ENCODE measurements at regions not wholly inside any gene's neighbourhood (a gene's known extent, or its start where the extent isn't known, plus 50 kb on each side); places are given as distances from the start of the nearest gene placed in this dataset.

DNA sequence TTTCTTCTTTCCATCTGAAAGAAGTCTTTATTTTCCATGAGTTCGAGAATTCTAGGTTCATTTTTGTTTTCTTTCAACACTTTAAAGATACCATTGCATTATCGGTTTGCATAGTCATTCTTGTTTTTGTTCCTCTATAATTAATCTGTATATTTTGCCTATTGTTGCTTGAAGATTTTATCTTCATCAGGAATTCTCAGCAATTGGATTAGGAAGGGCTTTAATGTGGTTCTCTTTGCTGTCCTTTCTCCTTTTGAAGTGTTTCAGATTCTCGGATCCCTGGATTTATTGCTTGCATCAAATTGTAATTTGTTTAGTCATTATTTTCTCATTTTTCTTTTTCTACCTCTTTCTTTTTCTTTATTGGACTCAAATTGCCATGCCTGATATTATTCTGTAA is 609.8 kb downstream of the TLR4 start:
- in situ Hi-C loops (cut with MboI; ENCODE audit: low sequenced_read_pairs): no loop called here
- no peak for DNase-seq (ENCODE audit: low spot score in 2 of 2)
- Histone ChIP-seq H3K4me3 (no peak overlapping the region), H3K9me3 (no peaks in the 10 kb centered on the region), H3K36me3 (replicated peaks) (no peaks in the 10 kb centered on the region), H3K4me1 (no peaks in the 10 kb centered on the region), H3K27me3 (ENCODE audit: low read depth) (no peaks in the 10 kb centered on the region)

DNA sequence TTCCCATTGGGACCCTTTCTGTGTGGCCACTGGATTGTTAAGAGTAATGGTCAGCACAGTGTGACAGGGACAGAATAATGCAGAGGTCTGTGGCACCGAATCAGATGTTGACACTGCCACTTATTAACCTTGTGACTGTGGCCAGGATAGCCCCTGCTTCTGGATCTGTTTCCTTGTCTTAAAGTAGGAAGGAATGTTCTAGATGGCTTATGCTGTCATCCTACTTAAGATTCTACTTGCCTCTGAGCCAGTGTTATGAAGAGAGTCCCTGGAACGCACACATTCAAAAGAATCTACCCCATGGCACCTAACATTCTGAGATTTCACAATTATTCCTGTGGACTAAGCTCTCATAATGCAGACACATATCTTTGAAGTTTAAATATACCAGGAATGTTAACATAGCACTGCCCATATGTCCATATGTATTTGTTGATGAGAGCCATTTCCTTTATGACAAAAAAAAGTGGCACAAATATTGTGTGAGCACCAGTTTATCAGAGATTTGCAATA is 612.7 kb downstream of the TLR4 start:
- no peaks in the 10 kb centered on the region for H3K27me3 ChIP-seq (ENCODE audit: low read depth)
- no peaks in the 10 kb centered on the region for H3K4me1 ChIP-seq
- no peak for DNase-seq (ENCODE audit: low spot score in 2 of 2)
- in situ Hi-C loops (cut with MboI; ENCODE audit: low sequenced_read_pairs): no loop called here
- H3K9me3 ChIP-seq: no peaks in the 10 kb centered on the region
- H3K4me3 ChIP-seq: no peak overlapping the region
- no peaks in the 10 kb centered on the region for H3K36me3 ChIP-seq (replicated peaks)

DNA sequence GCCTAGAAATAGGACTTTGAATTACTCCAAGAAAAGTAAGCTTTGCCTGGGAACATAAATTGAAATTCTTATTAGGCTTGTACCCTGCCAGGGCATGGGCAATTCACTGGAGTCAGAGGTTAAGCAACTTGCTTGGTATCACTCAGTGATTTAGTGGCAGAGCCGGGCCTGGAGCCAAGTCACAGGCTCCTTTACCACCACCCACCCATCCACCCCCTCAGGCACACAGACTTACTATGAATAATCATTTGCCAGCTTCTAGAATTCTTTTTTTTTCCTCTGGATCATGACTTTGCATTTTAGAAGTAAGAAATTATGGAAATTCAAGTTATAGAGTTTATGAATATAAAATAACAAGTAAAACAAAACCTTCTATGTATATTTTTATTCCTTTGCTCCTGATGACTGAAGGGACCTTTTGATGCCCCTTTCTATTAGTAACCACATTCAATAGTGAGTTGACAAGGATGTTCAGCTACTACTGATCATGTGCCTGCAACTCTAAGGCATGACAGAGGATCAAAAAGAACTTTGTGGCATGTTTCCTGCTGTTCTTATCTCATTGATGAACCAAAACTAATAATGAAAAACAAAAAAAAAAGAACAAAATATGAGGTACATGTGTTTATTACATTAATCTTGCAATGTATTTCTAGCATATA is 614.7 kb downstream of the TLR4 start:
- Histone ChIP-seq H3K4me3 (no peak overlapping the region), H3K36me3 (replicated peaks) (no peaks in the 10 kb centered on the region), H3K27me3 (ENCODE audit: low read depth) (no peaks in the 10 kb centered on the region), H3K9me3 (no peaks in the 10 kb centered on the region), H3K4me1 (no peaks in the 10 kb centered on the region)
- DNase-seq (ENCODE audit: low spot score in 2 of 2): no peak
- in situ Hi-C loops (cut with MboI; ENCODE audit: low sequenced_read_pairs): no loop called here

DNA sequence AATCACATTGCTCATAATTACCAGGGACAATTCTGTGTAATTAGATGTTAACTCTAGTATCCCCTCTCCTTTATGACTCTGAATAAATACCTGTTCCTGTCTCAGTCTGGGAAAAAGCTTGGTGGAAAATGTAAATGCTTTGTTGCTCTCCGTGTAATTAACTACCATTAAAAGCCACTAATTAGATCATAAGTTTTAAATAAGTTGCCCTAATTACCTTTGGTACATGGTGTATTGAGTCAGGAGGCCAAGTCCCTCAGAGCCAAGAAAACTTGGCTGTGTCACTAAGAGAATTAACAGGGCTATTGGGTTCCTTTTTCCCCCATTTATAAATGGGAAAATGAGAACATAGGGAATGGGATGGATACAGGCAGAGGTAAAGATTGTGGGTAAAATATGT is 617.6 kb downstream of the TLR4 start:
- Histone ChIP-seq H3K27me3 (ENCODE audit: low read depth) (no peaks in the 10 kb centered on the region), H3K4me3 (no peak overlapping the region), H3K9me3 (no peaks in the 10 kb centered on the region), H3K4me1 (no peaks in the 10 kb centered on the region), H3K36me3 (replicated peaks) (no peaks in the 10 kb centered on the region)
- in situ Hi-C loops (cut with MboI; ENCODE audit: low sequenced_read_pairs): no loop called here
- no peak for DNase-seq (ENCODE audit: low spot score in 2 of 2)

DNA sequence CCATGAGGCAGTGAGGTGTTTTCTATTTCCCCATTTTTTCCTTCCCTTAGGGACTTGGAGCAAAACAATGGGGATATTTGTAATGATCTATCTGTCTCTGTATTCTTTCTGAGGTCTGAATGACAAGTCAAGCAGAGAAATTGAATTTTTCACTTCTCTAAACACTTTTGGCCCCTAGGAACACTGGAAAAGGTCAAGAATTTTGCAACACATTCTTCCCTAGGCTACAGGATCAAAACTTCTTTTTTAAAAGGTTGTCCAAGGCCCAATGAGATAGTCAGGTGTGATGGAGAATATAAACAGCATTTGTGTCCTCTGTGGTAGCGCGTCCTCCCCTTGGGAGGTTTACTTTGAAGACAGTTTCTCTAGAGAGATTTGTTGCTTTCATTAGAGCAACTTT is 620.5 kb downstream of the TLR4 start:
- no peaks in the 10 kb centered on the region for H3K27me3 ChIP-seq (ENCODE audit: low read depth)
- H3K9me3 ChIP-seq: no peaks in the 10 kb centered on the region
- no peak overlapping the region for H3K4me3 ChIP-seq
- H3K4me1 ChIP-seq: no peaks in the 10 kb centered on the region
- DNase-seq (ENCODE audit: low spot score in 2 of 2): no peak
- in situ Hi-C loops (cut with MboI; ENCODE audit: low sequenced_read_pairs): no loop called here
- no peaks in the 10 kb centered on the region for H3K36me3 ChIP-seq (replicated peaks)

DNA sequence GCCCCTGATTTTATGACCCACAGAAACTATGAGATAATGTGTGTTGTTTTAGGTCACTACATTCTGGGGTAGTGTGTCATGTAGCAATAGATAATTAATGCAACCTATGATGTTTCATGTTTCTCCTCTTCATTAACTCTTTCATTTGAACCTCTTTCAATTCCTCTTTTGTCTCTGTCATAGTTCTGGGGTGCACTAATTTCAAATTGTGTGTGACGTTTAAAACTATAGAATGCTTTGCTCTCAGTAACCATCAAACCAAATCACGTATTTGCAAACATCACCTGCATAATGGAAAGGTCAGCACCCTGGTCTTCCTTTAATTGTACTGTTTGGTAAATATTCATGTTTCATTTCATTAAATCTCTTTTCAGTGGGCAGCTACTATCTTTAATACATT is 621.6 kb downstream of the TLR4 start:
- in situ Hi-C loops (cut with MboI; ENCODE audit: low sequenced_read_pairs): no loop called here
- no peak for DNase-seq (ENCODE audit: low spot score in 2 of 2)

DNA sequence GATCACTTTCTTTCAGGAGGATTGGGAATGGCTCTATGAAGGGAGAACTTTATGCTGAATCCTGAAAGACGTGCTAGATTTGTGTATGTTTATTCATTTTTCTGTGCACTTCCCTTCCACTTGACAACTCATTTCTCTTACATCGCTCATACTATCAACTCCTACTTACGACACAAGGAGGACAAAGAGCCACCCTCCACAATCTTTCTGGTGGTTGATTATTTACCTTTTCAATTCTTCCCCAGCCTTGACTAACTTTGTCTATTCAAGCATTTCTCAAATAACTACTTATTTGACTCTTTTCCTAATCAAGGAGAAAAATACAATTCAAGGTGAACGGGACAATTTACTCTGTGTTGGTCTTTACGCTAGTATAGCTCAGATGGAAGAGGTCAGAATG is 622.1 kb downstream of the TLR4 start:
- no peak for DNase-seq (ENCODE audit: low spot score in 2 of 2)
- in situ Hi-C loops (cut with MboI; ENCODE audit: low sequenced_read_pairs): no loop called here
- H3K4me1 ChIP-seq: no peaks in the 10 kb centered on the region
- H3K27me3 ChIP-seq (ENCODE audit: low read depth): no peaks in the 10 kb centered on the region
- H3K4me3 ChIP-seq: no peak overlapping the region
- no peaks in the 10 kb centered on the region for H3K36me3 ChIP-seq (replicated peaks)
- no peaks in the 10 kb centered on the region for H3K9me3 ChIP-seq

More for the DNA sequence above, 621.6 kb downstream of the TLR4 start:
- H3K9me3 ChIP-seq: no peaks in the 10 kb centered on the region
- H3K4me1 ChIP-seq: no peaks in the 10 kb centered on the region
- no peaks in the 10 kb centered on the region for H3K27me3 ChIP-seq (ENCODE audit: low read depth)
- no peak overlapping the region for H3K4me3 ChIP-seq
- H3K36me3 ChIP-seq (replicated peaks): no peaks in the 10 kb centered on the region

DNA sequence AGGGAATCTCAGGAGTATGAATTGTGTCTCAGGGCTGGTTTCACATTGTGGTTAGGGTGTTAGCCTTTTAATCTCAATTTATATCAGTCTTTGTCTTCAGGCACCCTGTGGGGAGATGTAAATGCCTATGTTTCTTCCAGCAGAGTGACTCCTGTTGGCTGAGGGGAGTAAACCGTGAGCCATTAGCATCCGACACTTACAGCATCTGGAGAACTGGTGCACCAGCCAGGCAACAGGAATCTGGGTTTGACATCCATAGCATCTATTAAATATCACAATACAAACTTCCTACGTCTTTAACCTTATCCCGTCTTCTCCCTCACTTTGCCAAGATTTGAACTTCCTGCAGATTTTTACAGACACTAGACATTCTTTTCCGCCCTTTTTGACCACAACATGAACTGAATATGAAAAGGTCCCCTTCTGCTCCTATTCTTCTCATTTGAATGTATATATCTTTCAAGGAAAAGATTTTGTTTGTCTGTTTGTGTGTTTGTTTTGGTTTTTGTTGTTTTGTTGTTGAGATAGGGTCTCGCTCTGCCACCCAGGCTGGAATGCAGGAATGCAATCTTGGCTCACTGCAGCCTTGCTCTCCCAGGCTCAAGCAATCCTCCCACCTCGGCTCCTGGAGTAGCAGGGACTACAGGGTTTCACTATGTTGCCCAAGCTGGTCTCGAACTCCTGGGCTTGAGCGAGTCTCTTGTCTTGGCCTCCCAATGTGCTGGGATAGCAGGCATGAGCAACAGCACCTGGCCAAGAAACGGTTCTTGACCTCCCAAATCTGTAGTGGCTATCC is 626.2 kb downstream of the TLR4 start:
- H3K27me3 ChIP-seq (ENCODE audit: low read depth): no peaks in the 10 kb centered on the region
- no peak overlapping the region for H3K4me3 ChIP-seq
- DNase-seq (ENCODE audit: low spot score in 2 of 2): no peak
- H3K4me1 ChIP-seq: no peaks in the 10 kb centered on the region
- no peaks in the 10 kb centered on the region for H3K36me3 ChIP-seq (replicated peaks)
- in situ Hi-C loops (cut with MboI; ENCODE audit: low sequenced_read_pairs): no loop called here
- no peaks in the 10 kb centered on the region for H3K9me3 ChIP-seq

DNA sequence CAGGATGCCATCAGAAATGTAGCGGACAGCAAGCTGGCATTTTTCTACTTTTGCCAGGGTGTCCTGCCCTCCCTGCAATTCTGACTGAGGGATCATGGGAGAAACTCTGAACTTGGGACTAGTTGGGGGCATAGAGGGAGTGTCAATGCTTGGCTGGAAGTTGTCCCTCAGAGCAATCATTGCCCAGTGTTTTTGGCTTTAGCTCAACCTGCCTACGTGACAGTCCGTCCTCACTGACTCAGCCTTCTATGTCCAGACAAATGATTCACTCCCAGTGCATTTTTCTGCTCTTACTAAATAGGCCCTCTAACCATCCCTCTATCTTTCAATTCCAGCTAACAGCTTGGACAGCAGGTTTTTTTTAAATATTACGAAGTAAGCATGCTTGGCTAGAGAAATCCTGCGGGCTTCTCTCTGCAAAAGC is 627.4 kb downstream of the TLR4 start:
- Histone ChIP-seq H3K36me3 (replicated peaks) (no peaks in the 10 kb centered on the region), H3K9me3 (no peaks in the 10 kb centered on the region), H3K4me3 (no peak overlapping the region), H3K4me1 (no peaks in the 10 kb centered on the region), H3K27me3 (ENCODE audit: low read depth) (no peaks in the 10 kb centered on the region)
- in situ Hi-C loops (cut with MboI; ENCODE audit: low sequenced_read_pairs): no loop called here
- no peak for DNase-seq (ENCODE audit: low spot score in 2 of 2)

DNA sequence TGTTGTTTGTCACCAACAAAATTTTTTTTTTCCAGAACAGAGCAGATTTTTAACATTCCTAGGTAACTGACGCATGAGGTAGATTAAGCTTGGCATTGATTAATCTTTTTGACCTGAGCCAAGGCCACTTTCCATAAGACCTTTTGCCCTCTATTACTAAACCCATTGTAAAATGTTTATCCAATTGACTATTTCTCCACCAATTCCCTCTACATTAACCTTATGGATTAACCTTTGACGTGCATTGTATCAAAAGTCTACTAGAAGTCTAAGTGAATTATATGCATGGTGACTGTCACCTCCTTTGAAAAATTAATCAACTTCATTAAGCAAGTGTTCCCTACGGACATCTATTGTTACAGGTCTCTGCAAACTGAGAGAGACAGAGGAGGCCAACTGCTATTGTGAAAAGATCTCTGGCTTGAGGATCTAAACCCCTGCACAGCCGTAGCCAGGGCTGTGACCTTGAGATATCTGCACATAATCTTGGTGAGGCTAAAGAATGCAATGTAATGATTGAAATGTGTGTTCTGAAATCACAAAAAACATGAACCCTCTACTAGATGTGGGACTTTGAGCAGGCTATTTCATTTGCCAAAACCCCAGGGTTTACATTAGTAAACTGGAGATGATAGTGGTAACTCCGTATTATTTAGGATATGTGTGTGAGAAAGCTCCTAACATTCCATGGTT is 632.2 kb downstream of the TLR4 start:
- no peaks in the 10 kb centered on the region for H3K9me3 ChIP-seq
- no peaks in the 10 kb centered on the region for H3K4me1 ChIP-seq
- in situ Hi-C loops (cut with MboI; ENCODE audit: low sequenced_read_pairs): no loop called here
- H3K4me3 ChIP-seq: no peak overlapping the region
- no peaks in the 10 kb centered on the region for H3K36me3 ChIP-seq (replicated peaks)
- no peaks in the 10 kb centered on the region for H3K27me3 ChIP-seq (ENCODE audit: low read depth)
- no peak for DNase-seq (ENCODE audit: low spot score in 2 of 2)

DNA sequence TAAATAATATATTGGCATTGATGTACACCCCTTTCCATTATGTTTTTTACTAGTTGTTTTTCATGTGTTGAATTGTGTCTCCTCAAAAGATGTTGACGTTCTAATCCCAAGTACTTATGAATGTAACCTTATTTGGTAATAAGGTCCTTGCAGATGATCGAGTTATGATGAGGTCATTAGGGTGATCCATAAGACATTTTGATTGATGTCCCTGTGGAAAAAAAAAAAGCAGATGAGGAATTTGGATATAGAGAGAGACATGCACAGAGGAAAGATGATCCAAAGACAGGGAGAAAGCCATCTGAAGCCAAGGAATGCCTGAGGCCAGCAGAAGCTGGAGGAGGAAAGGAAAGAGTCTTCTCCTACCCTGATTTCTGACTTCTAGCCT is 632.7 kb downstream of the TLR4 start:
- H3K4me3 ChIP-seq: no peak overlapping the region
- in situ Hi-C loops (cut with MboI; ENCODE audit: low sequenced_read_pairs): no loop called here
- DNase-seq (ENCODE audit: low spot score in 2 of 2): no peak
- H3K36me3 ChIP-seq (replicated peaks): no peaks in the 10 kb centered on the region
- no peaks in the 10 kb centered on the region for H3K4me1 ChIP-seq
- no peaks in the 10 kb centered on the region for H3K27me3 ChIP-seq (ENCODE audit: low read depth)
- H3K9me3 ChIP-seq: no peaks in the 10 kb centered on the region

DNA sequence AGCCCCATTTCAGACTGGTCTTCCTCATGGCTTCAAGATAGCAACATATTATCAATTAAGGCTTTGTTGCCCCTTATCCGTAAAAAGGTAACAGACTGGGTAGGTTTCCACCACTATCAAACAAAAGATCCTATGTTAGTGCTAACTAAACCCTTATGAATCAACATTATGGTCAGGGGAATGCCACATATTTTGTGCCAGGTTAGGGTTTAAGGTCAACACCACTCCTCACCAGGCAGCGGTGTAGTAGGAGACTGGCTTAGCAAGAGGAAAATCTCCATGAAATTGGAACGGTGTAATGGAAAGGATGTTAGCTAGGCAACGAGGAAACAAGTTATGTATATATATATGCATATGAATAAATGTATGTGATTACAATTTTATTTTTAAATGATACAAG is 655.8 kb downstream of the TLR4 start:
- no peak for DNase-seq (ENCODE audit: low spot score in 2 of 2)
- in situ Hi-C loops (cut with MboI; ENCODE audit: low sequenced_read_pairs): no loop called here

DNA sequence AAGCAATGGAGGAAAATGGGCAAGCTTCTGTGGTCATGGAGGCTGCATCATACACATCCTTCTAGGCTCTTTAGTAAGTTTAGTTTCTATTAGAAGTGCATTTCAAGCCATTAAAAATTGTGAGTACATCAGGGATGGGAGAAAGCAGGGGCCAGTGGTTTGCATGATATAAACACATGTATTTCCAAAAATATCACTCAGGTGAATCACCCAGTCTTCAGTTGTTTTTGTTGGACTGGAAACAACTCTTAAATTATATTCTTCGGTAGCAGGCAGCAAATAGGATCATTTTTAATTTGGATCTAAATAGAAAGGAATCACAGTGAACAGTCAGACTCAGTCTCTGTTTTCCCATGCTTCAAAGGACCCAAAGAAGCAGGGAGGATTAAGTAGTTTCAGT is 657.9 kb downstream of the TLR4 start:
- Histone ChIP-seq H3K27me3 (ENCODE audit: low read depth) (no peaks in the 10 kb centered on the region), H3K4me3 (no peak overlapping the region), H3K36me3 (replicated peaks) (no peaks in the 10 kb centered on the region), H3K4me1 (no peaks in the 10 kb centered on the region), H3K9me3 (no peaks in the 10 kb centered on the region)
- in situ Hi-C loops (cut with MboI; ENCODE audit: low sequenced_read_pairs): no loop called here
- DNase-seq (ENCODE audit: low spot score in 2 of 2): no peak

More for the DNA sequence above, 655.8 kb downstream of the TLR4 start:
- no peaks in the 10 kb centered on the region for H3K9me3 ChIP-seq
- H3K36me3 ChIP-seq (replicated peaks): no peaks in the 10 kb centered on the region
- no peaks in the 10 kb centered on the region for H3K27me3 ChIP-seq (ENCODE audit: low read depth)
- no peak overlapping the region for H3K4me3 ChIP-seq
- no peaks in the 10 kb centered on the region for H3K4me1 ChIP-seq

DNA sequence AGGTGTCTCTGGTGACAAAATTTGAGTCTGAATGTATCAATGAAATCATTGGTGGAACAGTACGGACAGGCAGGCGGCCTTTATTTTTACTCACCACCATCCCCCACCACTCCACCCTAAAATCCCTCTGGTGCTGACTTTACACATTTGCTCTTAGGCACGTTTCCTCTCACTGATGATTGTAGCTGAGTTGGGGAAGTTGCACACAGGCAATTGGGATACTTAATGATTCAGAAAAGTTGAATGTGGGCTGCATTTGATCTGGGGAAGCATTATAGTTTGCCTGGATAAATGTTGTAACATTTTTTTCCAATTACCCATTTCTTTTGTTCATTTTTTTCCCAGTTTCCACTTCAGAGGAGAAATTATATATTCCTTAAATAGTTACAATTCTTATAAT is 658.4 kb downstream of the TLR4 start:
- in situ Hi-C loops (cut with MboI; ENCODE audit: low sequenced_read_pairs): no loop called here
- no peak for DNase-seq (ENCODE audit: low spot score in 2 of 2)
- Histone ChIP-seq H3K36me3 (replicated peaks) (no peaks in the 10 kb centered on the region), H3K4me1 (no peaks in the 10 kb centered on the region), H3K4me3 (no peak overlapping the region), H3K9me3 (no peaks in the 10 kb centered on the region), H3K27me3 (ENCODE audit: low read depth) (no peaks in the 10 kb centered on the region)

Data from HAP-1 (cell line).